ENCODE measurements at regions not wholly inside any gene's neighbourhood (a gene's known extent, or its start where the extent isn't known, plus 50 kb on each side); places are given as distances from the start of the nearest gene placed in this dataset.

GRCh38 chr18:39399662-39400061 is 1834.1 kb upstream of the CELF4 start:
- no peak for TF ChIP-seq CTCF (IDR thresholded peaks at IDR 0.05)
- TF ChIP-seq POLR2A (IDR thresholded peaks at IDR 0.05), result no peak
- TF ChIP-seq EP300 (IDR thresholded peaks at IDR 0.05), result no peak

Measured in ovary (tissue), 3 donors.